HEK293 (cell line): ENCODE measurements at regions not wholly inside any gene's neighbourhood (a gene's known extent, or its start where the extent isn't known, plus 50 kb on each side); places are given as distances from the start of the nearest gene placed in this dataset.

Source experiments
- BCL11B ChIP-seq: fragments of 450-650 bp; formaldehyde crosslinking; IDR thresholded peaks from 2 replicates; pipeline ENCODE4 v1.5.1; 2016; ENCODE audit warnings: low read depth, missing biosample characterization, missing genetic modification characterization
- HIC1 ChIP-seq: fragments of 450-650 bp; formaldehyde crosslinking; IDR thresholded peaks from 2 replicates; pipeline ENCODE4 v1.5.1; 2016; ENCODE audit warnings: missing biosample characterization, missing genetic modification characterization
- KLF8 ChIP-seq: fragments of 450-650 bp; formaldehyde crosslinking; IDR thresholded peaks from 2 replicates; pipeline ENCODE4 v1.5.1; 2016; ENCODE audit warnings: missing biosample characterization, missing genetic modification characterization
- SCRT2 ChIP-seq: fragments of 450-650 bp; formaldehyde crosslinking; IDR thresholded peaks from 2 replicates; pipeline ENCODE4 v1.5.1; 2016; ENCODE audit warnings: missing biosample characterization, missing genetic modification characterization
- ZBTB8A ChIP-seq: fragments of 450-650 bp; formaldehyde crosslinking; IDR thresholded peaks from 2 replicates; pipeline ENCODE4 v1.5.1; 2016; ENCODE audit warnings: missing biosample characterization, missing genetic modification characterization
- ZEB2 ChIP-seq: fragments of 450-650 bp; formaldehyde crosslinking; IDR thresholded peaks from 2 replicates; pipeline ENCODE4 v1.5.1; 2016; ENCODE audit warnings: missing biosample characterization, missing genetic modification characterization
- ZNF280C ChIP-seq: fragments of 450-650 bp; formaldehyde crosslinking; IDR thresholded peaks from 2 replicates; pipeline ENCODE4 v1.5.1; 2016; ENCODE audit warnings: missing biosample characterization, missing genetic modification characterization
- ZSCAN30 ChIP-seq: fragments of 450-650 bp; IDR thresholded peaks from 2 replicates; pipeline ENCODE4 v1.5.1; 2018; ENCODE audit warnings: missing biosample characterization, mild to moderate bottlenecking, missing genetic modification characterization, moderate library complexity
- TF ChIP-seq, protein P1 (sequence below): fragments of 450-650 bp; formaldehyde crosslinking; IDR thresholded peaks from 2 replicates; pipeline ENCODE4 v1.5.1; 2016; ENCODE audit warnings: missing biosample characterization, missing genetic modification characterization
- TF ChIP-seq, protein P2 (sequence below): fragments of 450-650 bp; IDR thresholded peaks from 2 replicates; pipeline ENCODE4 v1.5.1; 2018; ENCODE audit warnings: missing biosample characterization, mild to moderate bottlenecking, missing genetic modification characterization

- TF ChIP-seq, protein P1, sequence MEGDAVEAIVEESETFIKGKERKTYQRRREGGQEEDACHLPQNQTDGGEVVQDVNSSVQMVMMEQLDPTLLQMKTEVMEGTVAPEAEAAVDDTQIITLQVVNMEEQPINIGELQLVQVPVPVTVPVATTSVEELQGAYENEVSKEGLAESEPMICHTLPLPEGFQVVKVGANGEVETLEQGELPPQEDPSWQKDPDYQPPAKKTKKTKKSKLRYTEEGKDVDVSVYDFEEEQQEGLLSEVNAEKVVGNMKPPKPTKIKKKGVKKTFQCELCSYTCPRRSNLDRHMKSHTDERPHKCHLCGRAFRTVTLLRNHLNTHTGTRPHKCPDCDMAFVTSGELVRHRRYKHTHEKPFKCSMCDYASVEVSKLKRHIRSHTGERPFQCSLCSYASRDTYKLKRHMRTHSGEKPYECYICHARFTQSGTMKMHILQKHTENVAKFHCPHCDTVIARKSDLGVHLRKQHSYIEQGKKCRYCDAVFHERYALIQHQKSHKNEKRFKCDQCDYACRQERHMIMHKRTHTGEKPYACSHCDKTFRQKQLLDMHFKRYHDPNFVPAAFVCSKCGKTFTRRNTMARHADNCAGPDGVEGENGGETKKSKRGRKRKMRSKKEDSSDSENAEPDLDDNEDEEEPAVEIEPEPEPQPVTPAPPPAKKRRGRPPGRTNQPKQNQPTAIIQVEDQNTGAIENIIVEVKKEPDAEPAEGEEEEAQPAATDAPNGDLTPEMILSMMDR (tag by site-specific recombination) = no peak
- no peak for TF ChIP-seq HIC1 (tag by site-specific recombination)
- TF ChIP-seq SCRT2 (tag by site-specific recombination) = no peak
- no peak for TF ChIP-seq KLF8 (tag by site-specific recombination)
- no peak for TF ChIP-seq BCL11B (tag by site-specific recombination)
- TF ChIP-seq, protein P2, sequence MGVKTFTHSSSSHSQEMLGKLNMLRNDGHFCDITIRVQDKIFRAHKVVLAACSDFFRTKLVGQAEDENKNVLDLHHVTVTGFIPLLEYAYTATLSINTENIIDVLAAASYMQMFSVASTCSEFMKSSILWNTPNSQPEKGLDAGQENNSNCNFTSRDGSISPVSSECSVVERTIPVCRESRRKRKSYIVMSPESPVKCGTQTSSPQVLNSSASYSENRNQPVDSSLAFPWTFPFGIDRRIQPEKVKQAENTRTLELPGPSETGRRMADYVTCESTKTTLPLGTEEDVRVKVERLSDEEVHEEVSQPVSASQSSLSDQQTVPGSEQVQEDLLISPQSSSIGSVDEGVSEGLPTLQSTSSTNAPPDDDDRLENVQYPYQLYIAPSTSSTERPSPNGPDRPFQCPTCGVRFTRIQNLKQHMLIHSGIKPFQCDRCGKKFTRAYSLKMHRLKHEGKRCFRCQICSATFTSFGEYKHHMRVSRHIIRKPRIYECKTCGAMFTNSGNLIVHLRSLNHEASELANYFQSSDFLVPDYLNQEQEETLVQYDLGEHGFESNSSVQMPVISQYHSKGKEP = no peak
- TF ChIP-seq ZSCAN30 (tag by site-specific recombination) = no peak
- TF ChIP-seq ZBTB8A (tag by site-specific recombination) = no peak
- TF ChIP-seq ZEB2 (tag by site-specific recombination) = no peak
- no peak for TF ChIP-seq ZNF280C
These were observed 107.0 kb upstream of the PALS2 start for GRCh38 chr7:24466168-24466768.
